B cell (primary cell): ENCODE measurements at regions not wholly inside any gene's neighbourhood (a gene's known extent, or its start where the extent isn't known, plus 50 kb on each side); places are given as distances from the start of the nearest gene placed in this dataset.

Experiments
- ATAC-seq: fragments of 200-7000 bp; cut with Tn5 transposase; one replicate; pipeline ENCODE4 v1.10.0; 2021; ENCODE audit warnings: low read depth, mild to moderate bottlenecking, moderate number of reproducible peaks, moderate library complexity
- CTCF ChIA-PET: fragments of 350-600 bp; sonication (Branson Sonifier 250); formaldehyde crosslinking; loops from one replicate; lab custom pipeline; 2021; ENCODE audit warnings: antibody characterized with exemption, inconsistent platforms; lab: Charles Lee
- POLR2A ChIA-PET: fragments of 350-600 bp; sonication (Branson Sonifier 250); formaldehyde crosslinking; loops from one replicate; lab custom pipeline; 2021; ENCODE audit warnings: antibody characterized with exemption; lab: Charles Lee
- DNase-seq: peaks from one replicate; pipeline ENCODE4 v3.0.0; 2013
- H2AFZ ChIP-seq: 2 replicates; pipeline ENCODE4 v1.6.1; 2012; ENCODE audit warnings: mild to moderate bottlenecking, low read depth, low read length; ENCODE audit not compliant: insufficient read depth, poor library complexity, severe bottlenecking
- H3K27ac ChIP-seq, 2 donors: 1 replicate in 1 of 2; 2 replicates in 1 of 2; pipeline ENCODE4 v1.5.1; 2012 to 2013; ENCODE audit warnings: low read length in 2 of 2, mild to moderate bottlenecking in 2 of 2, moderate library complexity in 1 of 2
- H3K27me3 ChIP-seq, 4 experiments: fragments of 200-600 bp in 1 of 4; sonication (generic) in 1 of 4; replicated peaks in 1 of 4; 1 replicate in 2 of 4; 2 replicates in 2 of 4; pipeline versions ENCODE4 v1.6.1 to v1.7.0; 2013 to 2016; ENCODE audit warnings: low read length in 3 of 4, mild to moderate bottlenecking in 2 of 4, mixed read lengths in 1 of 4, moderate library complexity in 1 of 4; ENCODE audit not compliant: insufficient read depth in 4 of 4, control insufficient read depth in 3 of 4; ENCODE audit errors: control extremely low read depth in 1 of 4
- H3K36me3 ChIP-seq, 2 experiments: replicated peaks in 1 of 2; 1 replicate in 1 of 2; 2 replicates in 1 of 2; pipeline versions ENCODE4 v1.6.1 to v1.7.1; 2013; ENCODE audit warnings: low read length in 1 of 2; ENCODE audit not compliant: insufficient read depth in 2 of 2, control insufficient read depth in 1 of 2; ENCODE audit errors: control extremely low read depth in 1 of 2, extremely low read depth in 1 of 2
- H3K4me1 ChIP-seq, 2 donors: fragments of 200-600 bp in 1 of 2; sonication (generic) in 1 of 2; 1 replicate in 1 of 2; 2 replicates in 1 of 2; pipeline versions ENCODE4 v1.5.1 to v1.6.1; 2013 to 2017; ENCODE audit warnings: low read length in 2 of 2; ENCODE audit not compliant: control insufficient read depth in 2 of 2, insufficient read depth in 2 of 2
- H3K4me2 ChIP-seq: replicated peaks from 2 replicates; pipeline ENCODE3; 2012; ENCODE audit warnings: mild to moderate bottlenecking, low read depth, low read length; ENCODE audit not compliant: poor library complexity, severe bottlenecking
- H3K4me3 ChIP-seq, 5 experiments: fragments of 200-600 bp in 1 of 5; sonication (generic) in 1 of 5; 1 replicate in 3 of 5; 2 replicates in 2 of 5; pipeline versions ENCODE4 v1.5.1 to v1.7.0; 2011 to 2016; ENCODE audit warnings: low read length in 4 of 5, mild to moderate bottlenecking in 4 of 5, low read depth in 2 of 5, control low read depth in 1 of 5, moderate library complexity in 1 of 5; ENCODE audit not compliant: insufficient read depth in 1 of 5; ENCODE audit errors: control extremely low read depth in 1 of 5, extremely low read depth in 1 of 5
- H3K79me2 ChIP-seq: fragments of 200-600 bp; sonication (generic); one replicate; pipeline ENCODE4 v1.6.0; 2016; ENCODE audit warnings: low read length; ENCODE audit not compliant: control insufficient read depth, insufficient read depth
- H3K9ac ChIP-seq: fragments of 200-600 bp; sonication (generic); 2 replicates; pipeline ENCODE4 v1.6.1; 2017; ENCODE audit warnings: mild to moderate bottlenecking, low read length, moderate library complexity
- H3K9me3 ChIP-seq, 3 donors: one replicate each; pipeline versions ENCODE4 v1.6.1 to v1.7.1; 2013; ENCODE audit warnings: low read length in 2 of 3; ENCODE audit not compliant: control insufficient read depth in 2 of 3, insufficient read depth in 1 of 3; ENCODE audit errors: control extremely low read depth in 1 of 3
- H4K20me1 ChIP-seq: 2 replicates; pipeline ENCODE4 v1.6.0; 2012; ENCODE audit warnings: mild to moderate bottlenecking, low read length; ENCODE audit not compliant: insufficient read depth, control insufficient read depth, poor library complexity, severe bottlenecking
- H3K27ac Mint-ChIP-seq: one replicate; pipeline ENCODE4 v1.8.0; 2021; ENCODE audit warnings: mixed read lengths
- H3K27me3 Mint-ChIP-seq: one replicate; pipeline ENCODE4 v1.8.0; 2021; ENCODE audit warnings: mixed read lengths
- H3K4me1 Mint-ChIP-seq: one replicate; pipeline ENCODE4 v1.8.0; 2021; ENCODE audit warnings: mixed read lengths
- H3K4me3 Mint-ChIP-seq: one replicate; pipeline ENCODE4 v1.8.0; 2021; ENCODE audit warnings: mixed read lengths
- H3K9me3 Mint-ChIP-seq: one replicate; pipeline ENCODE4 v1.8.0; 2022; ENCODE audit warnings: mixed read lengths; ENCODE audit not compliant: insufficient read depth
- CTCF ChIP-seq: fragments of 200-600 bp; IDR thresholded peaks from one replicate; pipeline ENCODE4 v1.8.0; 2022; ENCODE audit warnings: antibody characterized with exemption, mild to moderate bottlenecking
- EZH2 ChIP-seq: IDR thresholded peaks from 2 replicates; pipeline ENCODE4 v1.6.1; 2012; ENCODE audit warnings: borderline replicate concordance, low read depth, mild to moderate bottlenecking, moderate library complexity, low read length; ENCODE audit not compliant: insufficient read depth, poor library complexity, severe bottlenecking
- WGBS: methylation state at CpG from one replicate; pipeline ENCODE4 v1.1.5; 2013; ENCODE audit warnings: missing lambda C conversion rate; ENCODE audit not compliant: insufficient coverage; 5-methylcytosine and 5-hydroxymethylcytosine counted together
- intact Hi-C: fragments of 100-400 bp; cut with micrococcal nuclease; formaldehyde crosslinking; loops from one replicate; pipeline ENCODE4 v1.10.0; 2022

- Histone ChIP-seq H2AFZ (no peak overlapping the region), H3K36me3 (no peaks in the 10 kb centered on the region), H4K20me1 (no peaks in the 10 kb centered on the region), H3K27ac (no peak overlapping the region), H3K4me2 (no peak overlapping the region), H3K9ac (no peak overlapping the region), H3K79me2 (no peaks in the 10 kb centered on the region), H3K27me3 (no peaks in the 10 kb centered on the region), H3K9me3 (peaks cover 0 to 32% (median 0%) of the 10 kb centered on the region in 3 donors), H3K4me3 (no peak overlapping the region), H3K4me1 (no peaks in the 10 kb centered on the region)
- ChIA-PET POLR2A (no interaction called here), CTCF (no interaction called here)
- Mint-ChIP-seq H3K27ac (no peak overlapping the region), H3K9me3 (peaks cover 3% of the 10 kb centered on the region), H3K4me1 (no peaks in the 10 kb centered on the region), H3K4me3 (no peak overlapping the region), H3K27me3 (no peaks in the 10 kb centered on the region)
- TF ChIP-seq EZH2 (no peak), CTCF (no peak)
- DNase-seq (no peak), ATAC-seq (no peak)
- intact Hi-C loops: no loop called here
- 71% methylated on average over 20 of the region's 23 CpGs for WGBS
These were observed 289.5 kb downstream of the IRX2 start for GRCh38 chr5:2461701-2462691.

GRCh38 chr5:2460098-2460497 is 291.4 kb downstream of the IRX2 start:
- DNase-seq (no peak), ATAC-seq (no peak)
- no peaks in the 10 kb centered on the region for H3K79me2 ChIP-seq
- no peaks in the 10 kb centered on the region for H3K27me3 Mint-ChIP-seq
- intact Hi-C loops: no loop called here
- H3K4me3 ChIP-seq: no peak overlapping the region
- H3K4me1 Mint-ChIP-seq: no peaks in the 10 kb centered on the region
- H3K27ac ChIP-seq: no peak overlapping the region
- no peak overlapping the region for H3K4me2 ChIP-seq
- no peaks in the 10 kb centered on the region for H3K4me1 ChIP-seq
- H3K9me3 ChIP-seq: peaks cover 0 to 20% (median 0%) of the 10 kb centered on the region in 3 donors
- TF ChIP-seq CTCF: no peak
- no peak for TF ChIP-seq EZH2
- no peak overlapping the region for H3K27ac Mint-ChIP-seq
- no peaks in the 10 kb centered on the region for H3K36me3 ChIP-seq
- 92% methylated on average over 2 of the region's 3 CpGs for whole genome bisulfite sequencing
- no peak overlapping the region for H2AFZ ChIP-seq
- POLR2A ChIA-PET: no interaction called here
- H3K9ac ChIP-seq: no peak overlapping the region
- no peaks in the 10 kb centered on the region for H3K27me3 ChIP-seq
- H4K20me1 ChIP-seq: no peaks in the 10 kb centered on the region
- peaks cover 3% of the 10 kb centered on the region for H3K9me3 Mint-ChIP-seq
- CTCF ChIA-PET: no interaction called here
- H3K4me3 Mint-ChIP-seq: no peak overlapping the region
